GM20431 (cell line): ENCODE measurements at regions not wholly inside any gene's neighbourhood (a gene's known extent, or its start where the extent isn't known, plus 50 kb on each side); places are given as distances from the start of the nearest gene placed in this dataset.
"Not testable (repeated sequence)": the region's sequence is repeated elsewhere in the genome, so short reads cannot be mapped to it uniquely, and the experiment has no call there.

Experiments
- in situ Hi-C: fragments of 300-500 bp; cut with MseI, MboI; formaldehyde crosslinking; loops from one replicate; pipeline ENCODE4 v1.15.0; 2020; ENCODE audit warnings: low sequenced_read_pairs; ENCODE audit not compliant: unreplicated experiment

- in situ Hi-C loops: not testable (repeated sequence)
These were observed 325.9 kb downstream of the GOLGA6L6 start for GRCh38 chr15:20215700-20216099.

GRCh38 chr15:20214101-20214500 is 327.5 kb downstream of the GOLGA6L6 start:
- in situ Hi-C loops: not testable (repeated sequence)

- in situ Hi-C loops: not testable (repeated sequence)
These were observed 330.1 kb downstream of the GOLGA6L6 start for GRCh38 chr15:20211508-20211907.

- in situ Hi-C loops: not testable (repeated sequence)
These were observed 331.6 kb downstream of the GOLGA6L6 start for GRCh38 chr15:20209973-20210372.

- in situ Hi-C loops: not testable (repeated sequence)
These were observed 334.0 kb downstream of the GOLGA6L6 start for GRCh38 chr15:20207607-20208006.

GRCh38 chr15:20207198-20207597 is 334.4 kb downstream of the GOLGA6L6 start:
- in situ Hi-C loops: not testable (repeated sequence)

GRCh38 chr15:20204177-20204866 is 337.3 kb downstream of the GOLGA6L6 start:
- in situ Hi-C loops: not testable (repeated sequence)

- in situ Hi-C loops: not testable (repeated sequence)
These were observed 337.9 kb downstream of the GOLGA6L6 start for GRCh38 chr15:20203649-20204150.

- in situ Hi-C loops: not testable (repeated sequence)
These were observed 346.9 kb downstream of the GOLGA6L6 start for GRCh38 chr15:20194591-20195198.

GRCh38 chr15:20192982-20193929 is 348.3 kb downstream of the GOLGA6L6 start:
- in situ Hi-C loops: not testable (repeated sequence)

GRCh38 chr15:20191508-20192125 is 350.0 kb downstream of the GOLGA6L6 start:
- in situ Hi-C loops: not testable (repeated sequence)

GRCh38 chr15:20188611-20189010 is 353.0 kb downstream of the GOLGA6L6 start:
- in situ Hi-C loops: not testable (repeated sequence)

GRCh38 chr15:20187370-20188355 is 353.9 kb downstream of the GOLGA6L6 start:
- in situ Hi-C loops: not testable (repeated sequence)

GRCh38 chr15:20184879-20185278 is 356.7 kb downstream of the GOLGA6L6 start:
- in situ Hi-C loops: not testable (repeated sequence)

- in situ Hi-C loops: not testable (repeated sequence)
These were observed 373.4 kb downstream of the GOLGA6L6 start for GRCh38 chr15:20168221-20168620.

GRCh38 chr15:20153528-20153927 is 388.1 kb downstream of the GOLGA6L6 start:
- in situ Hi-C loops: not testable (repeated sequence)

GRCh38 chr15:20148679-20149078 is 392.9 kb downstream of the GOLGA6L6 start:
- in situ Hi-C loops: not testable (repeated sequence)

GRCh38 chr15:20148008-20148407 is 393.6 kb downstream of the GOLGA6L6 start:
- in situ Hi-C loops: not testable (repeated sequence)
